HepG2 (cell line): ENCODE measurements at regions not wholly inside any gene's neighbourhood (a gene's known extent, or its start where the extent isn't known, plus 50 kb on each side); places are given as distances from the start of the nearest gene placed in this dataset.

ENCODE experiments used
- ATAC-seq: fragments of 200-7000 bp; cut with Tn5 transposase; 3 replicates; pipeline ENCODE4 v1.9.1; 2020; ENCODE audit warnings: mild to moderate bottlenecking, moderate library complexity
- BruUV-seq: library from RNA; stranded (reverse); fragments of 400-500 nt; replicated peaks from 2 replicates; lab custom pipeline; 2021; lab: Mats Ljungman, UMichigan
- CTCF ChIA-PET: fragments of 300-600 bp; formaldehyde crosslinking; extraction: SDS; loops from one replicate; lab custom pipeline; 2021; ENCODE audit warnings: low total read pairs, inconsistent platforms, low intra/inter-chr PET ratio; lab: Yijun Ruan, JAX
- POLR2A ChIA-PET: fragments of 350-600 bp; sonication (Branson Sonifier 250); formaldehyde crosslinking; loops from one replicate; lab custom pipeline; 2020; ENCODE audit warnings: antibody characterized with exemption, inconsistent platforms; lab: Yijun Ruan, JAX
- DNase-seq: peaks from one replicate; pipeline ENCODE4 v3.0.0-alpha.2; 2015; ENCODE audit warnings: low spot score
- FAIRE-seq: peaks from 3 replicates; lab custom pipeline; 2011; peaks lifted over from hg19 to GRCh38; lab: Jason Lieb, UNC
- H2AFZ ChIP-seq: one replicate; pipeline ENCODE4 v1.6.1; 2011; ENCODE audit warnings: low read length, inconsistent platforms
- H3K27ac ChIP-seq: fragments of 300-600 bp; 3 replicates; pipeline ENCODE4 v1.8.0; 2011; ENCODE audit warnings: mixed run types, mild to moderate bottlenecking, mixed read lengths, low read length, inconsistent platforms; ENCODE audit not compliant: insufficient read depth; ENCODE audit errors: extremely low read length
- H3K27me3 ChIP-seq, 2 experiments: fragments of 200-600 bp in 1 of 2; 2 replicates in 1 of 2; 3 replicates in 1 of 2; pipeline versions ENCODE4 v1.6.0 to v1.8.0; 2011; ENCODE audit warnings: low read length in 2 of 2, mild to moderate bottlenecking in 2 of 2, moderate library complexity in 2 of 2, inconsistent platforms in 1 of 2; ENCODE audit not compliant: insufficient read depth in 2 of 2, control insufficient read depth in 1 of 2
- H3K36me3 ChIP-seq, 2 experiments: fragments of 200-600 bp in 1 of 2; replicated peaks in 1 of 2; 2 replicates in 1 of 2; 3 replicates in 1 of 2; pipeline versions ENCODE4 v1.5.1 to v1.8.0; 2011; ENCODE audit warnings: low read length in 2 of 2, inconsistent platforms in 1 of 2; ENCODE audit not compliant: insufficient read depth in 2 of 2, control insufficient read depth in 1 of 2
- H3K4me1 ChIP-seq: 2 replicates; pipeline ENCODE4 v1.5.1; 2012; ENCODE audit warnings: low read length, inconsistent platforms; ENCODE audit not compliant: insufficient read depth
- H3K4me2 ChIP-seq: 2 replicates; pipeline ENCODE4 v1.6.0; 2011; ENCODE audit warnings: low read depth, low read length, inconsistent platforms
- H3K4me3 ChIP-seq, 3 experiments: fragments of 200-600 bp in 1 of 3; sonication (generic), shearing (Covaris generic) in 1 of 3; replicated peaks in 1 of 3; 2 replicates each; pipeline ENCODE4 v1.5.1; 2011 to 2016; ENCODE audit warnings: low read length in 3 of 3, inconsistent platforms in 2 of 3, low read depth in 2 of 3, mild to moderate bottlenecking in 2 of 3, control low read depth in 1 of 3, mixed read lengths in 1 of 3; ENCODE audit not compliant: insufficient read depth in 1 of 3
- H3K79me2 ChIP-seq: one replicate; pipeline ENCODE4 v1.6.1; 2011; ENCODE audit warnings: low read length, inconsistent platforms; ENCODE audit not compliant: insufficient read depth
- H3K9ac ChIP-seq: 2 replicates; pipeline ENCODE4 v1.6.0; 2011; ENCODE audit warnings: mild to moderate bottlenecking, low read depth, low read length, inconsistent platforms; ENCODE audit not compliant: insufficient read depth
- H3K9me3 ChIP-seq: 2 replicates; pipeline ENCODE4 v1.5.1; 2012; ENCODE audit warnings: mild to moderate bottlenecking, low read length
- H4K20me1 ChIP-seq: 2 replicates; pipeline ENCODE4 v1.6.0; 2011; ENCODE audit warnings: inconsistent platforms, mild to moderate bottlenecking, low read length, moderate library complexity; ENCODE audit not compliant: insufficient read depth
- ATF1 ChIP-seq: IDR thresholded peaks from 2 replicates; pipeline ENCODE4 v1.6.1; 2016; ENCODE audit warnings: mild to moderate bottlenecking, control low read depth
- ATF5 ChIP-seq: sonication (generic); formaldehyde crosslinking; IDR thresholded peaks from 2 replicates; pipeline ENCODE4 v1.4.0; 2020; ENCODE audit warnings: mild to moderate bottlenecking, low read depth, missing genetic modification reagents
- GMEB1 ChIP-seq: sonication (generic); formaldehyde crosslinking; IDR thresholded peaks from 2 replicates; pipeline ENCODE4 v1.5.1; 2020; ENCODE audit warnings: missing genetic modification reagents, mild to moderate bottlenecking, borderline replicate concordance
- MXD3 ChIP-seq: IDR thresholded peaks from 2 replicates; pipeline ENCODE4 v1.6.1; 2016; ENCODE audit warnings: mild to moderate bottlenecking, missing biosample characterization, missing genetic modification reagents
- REXO4 ChIP-seq: sonication (generic); formaldehyde crosslinking; IDR thresholded peaks from 2 replicates; pipeline ENCODE4 v1.8.0; 2022; ENCODE audit warnings: missing genetic modification reagents, mild to moderate bottlenecking, borderline replicate concordance
- SNAI1 ChIP-seq: sonication (generic); formaldehyde crosslinking; IDR thresholded peaks from 2 replicates; pipeline ENCODE4 v1.5.0; 2020; ENCODE audit warnings: mild to moderate bottlenecking, missing genetic modification reagents, borderline replicate concordance
- SRSF9 ChIP-seq: fragments of 200-400 bp; formaldehyde crosslinking; IDR thresholded peaks from 2 replicates; pipeline ENCODE4 v1.6.1; 2018; ENCODE audit warnings: borderline replicate concordance, mild to moderate bottlenecking, low read depth, low read length; ENCODE audit not compliant: insufficient read depth, poor library complexity, severe bottlenecking
- TAF1 ChIP-seq: sonication (generic); formaldehyde crosslinking; IDR thresholded peaks from 2 replicates; pipeline ENCODE4 v1.4.0; 2020; ENCODE audit warnings: missing genetic modification reagents
- THAP7 ChIP-seq: sonication (generic); formaldehyde crosslinking; IDR thresholded peaks from 2 replicates; pipeline ENCODE4 v1.8.1; 2023; ENCODE audit warnings: mild to moderate bottlenecking, missing genetic modification reagents
- ZBTB46 ChIP-seq: sonication (generic); formaldehyde crosslinking; IDR thresholded peaks from 2 replicates; pipeline ENCODE4 v1.4.0; 2020; ENCODE audit warnings: mild to moderate bottlenecking, missing genetic modification reagents, borderline replicate concordance
- ZNF260 ChIP-seq: sonication (generic); formaldehyde crosslinking; IDR thresholded peaks from 2 replicates; pipeline ENCODE4 v1.4.0; 2020; ENCODE audit warnings: missing genetic modification reagents, low read depth, mild to moderate bottlenecking, borderline replicate concordance
- ZNF570 ChIP-seq: sonication (generic); formaldehyde crosslinking; IDR thresholded peaks from 2 replicates; pipeline ENCODE4 v1.4.0; 2020; ENCODE audit warnings: mild to moderate bottlenecking, missing genetic modification reagents, borderline replicate concordance
- ZNF576 ChIP-seq: sonication (generic); formaldehyde crosslinking; IDR thresholded peaks from 2 replicates; pipeline ENCODE4 v1.4.0; 2020; ENCODE audit warnings: mild to moderate bottlenecking, missing genetic modification reagents
- ZXDC ChIP-seq: sonication (generic); formaldehyde crosslinking; IDR thresholded peaks from 2 replicates; pipeline ENCODE4 v1.5.0; 2020; ENCODE audit warnings: mild to moderate bottlenecking, missing genetic modification reagents
- WGBS: methylation state at CpG from one replicate; pipeline ENCODE4 v1.1.6; 2017; ENCODE audit warnings: low lambda C conversion rate; 5-methylcytosine and 5-hydroxymethylcytosine counted together
- in situ Hi-C: cut with HindIII; loops from 2 replicates; pipeline ENCODE4 v1.10.0; 2017; ENCODE audit warnings: low pct_unique_long_range_greater_than_20kb; ENCODE audit not compliant: extremely low pct_ligation_motif_present
- intact Hi-C: fragments of 100-400 bp; cut with micrococcal nuclease; formaldehyde crosslinking; loops from one replicate; pipeline ENCODE4 v1.10.0; 2022; ENCODE audit not compliant: unreplicated experiment

GRCh38 chrX:43373032-43373431 is 283.1 kb upstream of the MAOA start:
- Histone ChIP-seq H3K9me3 (no peaks in the 10 kb centered on the region), H3K27ac (no peak overlapping the region), H3K4me1 (no peaks in the 10 kb centered on the region), H3K9ac (no peak overlapping the region), H3K4me2 (no peak overlapping the region), H3K36me3 (no peaks in the 10 kb centered on the region), H2AFZ (no peak overlapping the region), H3K79me2 (no peaks in the 10 kb centered on the region), H3K27me3 (no peaks in the 10 kb centered on the region), H3K4me3 (no peak overlapping the region), H4K20me1 (no peaks in the 10 kb centered on the region)
- in situ Hi-C loops (loop anchor here (25.0 kb wide), 1 partner anchor 164 kb away; no protein-coding TSS in a partner anchor), intact Hi-C loops (no loop called here)
- WGBS = 4% methylated on average over 3 of the region's 3 CpGs
- no TSS peak for BruUV-seq
- ATAC-seq = no peak
- DNase-seq = no peak
- ChIA-PET CTCF (no interaction called here), POLR2A (no interaction called here)
- FAIRE-seq = no peak
- TF ChIP-seq ZNF570 (CRISPR knock-in tag) = no peak
- no peak for TF ChIP-seq SNAI1 (CRISPR knock-in tag)
- TF ChIP-seq SRSF9 = no peak
- no peak for TF ChIP-seq MXD3 (CRISPR knock-in tag)
- TF ChIP-seq GMEB1 = no peak
- no peak for TF ChIP-seq ZBTB46 (CRISPR knock-in tag)
- TF ChIP-seq ATF1 (CRISPR knock-in tag) = no peak
- TF ChIP-seq ATF5 (CRISPR knock-in tag) = no peak
- TF ChIP-seq ZXDC (CRISPR knock-in tag) = no peak
- no peak for TF ChIP-seq TAF1
- TF ChIP-seq REXO4 = no peak
- TF ChIP-seq ZNF260 (CRISPR knock-in tag) = no peak
- no peak for TF ChIP-seq ZNF576 (CRISPR knock-in tag)
- TF ChIP-seq THAP7 (CRISPR knock-in tag) = no peak
